Activated T-cell treated with anti-CD3 and anti-CD28 coated beads, Interleukin-2, amount 50 U/mL, for 24 hours (primary cell): ENCODE measurements at regions not wholly inside any gene's neighbourhood (a gene's known extent, or its start where the extent isn't known, plus 50 kb on each side); places are given as distances from the start of the nearest gene placed in this dataset.
"Not testable (repeated sequence)": the region's sequence is repeated elsewhere in the genome, so short reads cannot be mapped to it uniquely, and the experiment has no call there.

Experiments used
- DNase-seq: peaks from one replicate; pipeline ENCODE4 v3.0.0-alpha.2; 2020
- H3K27ac Mint-ChIP-seq: 2 replicates; pipeline ENCODE4 v1.8.0; 2020; ENCODE audit warnings: mild to moderate bottlenecking, mixed read lengths
- H3K27me3 Mint-ChIP-seq: 2 replicates; pipeline ENCODE4 v1.8.0; 2020; ENCODE audit warnings: mixed read lengths
- H3K36me3 Mint-ChIP-seq: 2 replicates; pipeline ENCODE4 v1.8.0; 2020; ENCODE audit warnings: low read depth, mixed read lengths
- H3K4me1 Mint-ChIP-seq: 2 replicates; pipeline ENCODE4 v1.8.0; 2020; ENCODE audit warnings: low read depth, mixed read lengths
- H3K4me3 Mint-ChIP-seq: 2 replicates; pipeline ENCODE4 v1.8.0; 2020; ENCODE audit warnings: mild to moderate bottlenecking, moderate library complexity, mixed read lengths
- H3K9me3 Mint-ChIP-seq: 2 replicates; pipeline ENCODE4 v1.8.0; 2020; ENCODE audit warnings: mixed read lengths

DNA sequence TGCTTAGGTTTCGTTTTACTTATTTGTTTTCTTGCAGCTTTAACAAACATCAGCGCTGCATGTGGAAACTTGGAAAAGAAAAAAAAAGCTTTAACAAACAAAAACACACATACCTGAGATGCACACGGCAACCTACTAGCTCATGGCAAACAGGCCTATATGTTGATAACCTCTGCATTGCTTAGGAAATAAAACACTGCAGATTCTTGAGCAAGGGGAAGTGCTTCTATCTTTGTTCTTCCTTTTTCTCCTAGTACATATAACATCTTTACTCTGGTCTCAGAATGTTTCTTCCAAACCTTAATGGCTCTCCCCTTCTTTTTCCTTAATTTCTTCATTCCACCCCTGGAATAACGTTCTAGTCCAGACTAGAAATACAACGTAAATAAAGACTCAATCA is 142.9 kb upstream of the NBPF9 start:
- not testable (repeated sequence) for H3K4me3 Mint-ChIP-seq, H3K4me1 Mint-ChIP-seq, H3K27me3 Mint-ChIP-seq, H3K27ac Mint-ChIP-seq, DNase-seq, H3K9me3 Mint-ChIP-seq, H3K36me3 Mint-ChIP-seq

DNA sequence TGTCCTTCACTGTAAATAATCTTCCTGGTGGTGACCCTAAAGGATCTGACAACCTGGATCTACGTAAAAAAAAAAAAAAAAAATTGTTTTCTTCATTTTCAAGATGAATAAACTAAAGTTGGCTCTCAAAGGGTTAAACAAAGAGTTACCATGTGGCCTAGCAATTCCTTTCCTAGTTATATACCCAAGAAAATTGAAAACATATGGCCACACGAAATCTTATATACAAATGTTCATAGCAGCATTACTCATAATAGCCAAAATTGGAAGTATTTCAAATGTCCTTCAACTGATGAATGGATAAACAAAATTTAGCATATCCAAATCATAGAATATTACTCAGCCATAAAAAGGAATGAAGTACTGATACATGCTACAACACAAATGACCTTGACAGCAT is 145.3 kb upstream of the NBPF9 start:
- not testable (repeated sequence) for H3K27me3 Mint-ChIP-seq, H3K27ac Mint-ChIP-seq, H3K36me3 Mint-ChIP-seq, H3K4me3 Mint-ChIP-seq, H3K4me1 Mint-ChIP-seq, DNase-seq, H3K9me3 Mint-ChIP-seq

DNA sequence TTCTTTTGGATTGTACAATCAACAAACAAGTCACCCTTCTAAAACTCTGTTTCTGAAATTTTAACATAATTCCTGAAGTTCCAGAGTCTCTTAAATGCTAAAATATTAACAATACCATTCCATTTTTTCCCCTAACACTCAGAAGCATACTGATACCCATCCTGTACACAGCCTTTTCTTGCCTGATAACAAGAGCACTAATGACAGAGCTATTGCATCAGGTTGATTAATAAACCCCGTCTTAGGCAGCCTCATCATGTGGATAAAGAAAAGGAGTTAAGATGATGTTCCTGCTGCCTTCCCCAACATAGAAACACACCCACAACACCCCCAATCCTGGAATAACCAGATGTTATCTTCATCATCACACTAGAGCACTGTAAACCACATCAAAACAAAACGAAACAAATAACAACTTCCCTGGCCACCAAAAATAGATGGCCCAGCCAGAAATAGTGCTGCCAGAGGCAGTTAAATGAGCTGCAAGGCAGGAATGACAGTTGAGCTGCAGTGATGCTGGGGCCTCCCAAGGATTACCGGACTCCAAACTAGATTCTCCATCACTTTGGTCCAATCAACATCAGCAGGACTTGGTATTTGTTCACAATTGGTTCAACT is 146.6 kb upstream of the NBPF9 start:
- H3K4me3 Mint-ChIP-seq, H3K27ac Mint-ChIP-seq, H3K36me3 Mint-ChIP-seq, H3K4me1 Mint-ChIP-seq, H3K27me3 Mint-ChIP-seq, DNase-seq, H3K9me3 Mint-ChIP-seq: not testable (repeated sequence)

DNA sequence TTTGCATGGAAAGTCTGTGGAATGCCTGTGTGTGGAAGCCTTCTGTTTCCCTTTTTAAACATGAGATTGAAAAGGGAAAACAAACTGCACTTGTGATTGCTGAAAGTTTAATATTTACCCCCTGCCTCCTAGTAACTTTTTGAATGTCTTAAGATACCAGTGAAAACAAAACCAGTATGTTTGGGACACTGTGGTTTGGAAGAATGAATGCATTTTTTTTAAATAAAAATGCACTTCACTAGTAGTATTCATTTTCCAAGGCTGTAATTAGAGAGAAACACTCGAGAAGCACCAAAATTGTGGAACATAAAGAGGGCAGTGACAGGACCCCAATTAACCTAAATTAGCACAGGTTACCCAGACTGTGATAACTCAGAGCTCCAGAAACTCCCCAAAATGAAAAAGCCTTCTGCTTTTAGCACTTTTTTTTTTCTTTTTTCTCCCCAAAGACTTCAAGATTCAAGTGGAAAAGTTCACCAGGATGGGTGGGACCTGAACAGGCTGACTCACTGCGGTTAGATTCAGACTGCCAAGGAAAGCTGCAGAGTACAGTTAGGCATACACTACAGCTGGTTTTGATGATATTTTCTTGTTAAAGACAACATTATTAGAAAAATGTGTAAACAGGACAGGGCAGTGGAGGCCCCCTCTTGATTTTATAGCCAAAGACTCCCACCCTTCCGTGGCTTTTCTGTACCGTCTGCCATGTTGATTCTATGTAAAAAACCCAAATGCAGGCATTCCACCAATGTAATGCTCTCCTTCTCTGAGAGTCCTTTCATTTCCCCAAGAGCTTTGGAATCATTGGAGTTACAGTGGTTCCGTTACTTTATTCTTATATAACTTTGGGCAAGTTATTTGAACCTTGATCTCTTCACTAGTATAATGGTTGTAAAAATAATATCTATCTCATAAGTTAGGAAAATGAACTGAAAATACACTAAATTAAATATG is 151.8 kb upstream of the NBPF9 start:
- not testable (repeated sequence) for H3K27me3 Mint-ChIP-seq

DNA sequence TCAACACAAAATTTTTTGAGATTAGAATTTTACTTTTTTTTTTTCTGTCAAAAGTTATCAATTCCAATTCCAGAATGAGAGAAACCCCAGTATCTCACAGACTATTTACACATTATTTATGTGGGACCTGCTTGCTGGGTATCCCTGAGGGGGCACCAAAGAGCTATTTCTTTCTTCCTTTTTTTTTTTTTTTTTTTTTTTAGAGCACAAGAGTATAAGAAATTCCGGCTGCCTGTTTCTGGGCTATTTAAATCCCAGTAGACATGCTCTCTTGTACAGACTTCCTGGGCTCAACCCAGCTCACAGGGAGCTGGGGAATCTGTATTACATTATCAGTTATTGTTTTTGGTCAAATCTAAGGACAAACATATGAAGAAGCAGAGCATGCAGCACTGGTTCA is 156.9 kb upstream of the NBPF9 start:
- not testable (repeated sequence) for H3K36me3 Mint-ChIP-seq, H3K9me3 Mint-ChIP-seq, H3K27ac Mint-ChIP-seq, H3K27me3 Mint-ChIP-seq, DNase-seq, H3K4me1 Mint-ChIP-seq, H3K4me3 Mint-ChIP-seq

More for the DNA sequence above, 151.8 kb upstream of the NBPF9 start:
- H3K4me3 Mint-ChIP-seq, H3K4me1 Mint-ChIP-seq, DNase-seq, H3K36me3 Mint-ChIP-seq, H3K9me3 Mint-ChIP-seq, H3K27ac Mint-ChIP-seq: not testable (repeated sequence)

DNA sequence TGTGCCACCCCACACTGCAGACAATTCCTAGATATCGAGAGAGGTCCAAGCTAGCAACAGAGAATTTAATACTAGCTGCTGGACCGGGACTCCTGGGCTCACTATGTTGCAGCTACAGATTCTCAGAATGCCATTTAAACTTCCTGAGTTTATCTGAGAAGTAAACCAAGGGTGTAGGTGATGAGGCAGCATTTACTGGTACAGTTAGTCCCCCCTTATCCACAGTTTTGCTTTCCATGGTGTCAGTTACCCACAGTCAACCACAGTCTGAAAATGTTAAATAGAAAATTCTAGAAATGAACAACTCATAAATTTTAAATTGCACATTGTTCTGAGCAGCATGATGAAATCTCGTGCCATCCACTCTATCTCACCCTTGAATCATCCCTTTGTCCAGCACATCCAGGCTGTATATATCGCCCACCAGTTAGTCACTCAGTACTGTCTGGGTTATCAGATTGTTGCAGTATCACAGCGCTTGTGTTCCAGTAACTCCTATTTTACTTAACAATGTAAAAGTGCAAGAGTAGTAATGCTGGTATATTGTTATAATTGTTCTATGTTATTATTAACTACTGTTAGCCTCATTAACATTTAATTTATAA is 157.5 kb upstream of the NBPF9 start:
- not testable (repeated sequence) for H3K4me1 Mint-ChIP-seq, H3K27me3 Mint-ChIP-seq, H3K4me3 Mint-ChIP-seq, H3K9me3 Mint-ChIP-seq, DNase-seq, H3K27ac Mint-ChIP-seq, H3K36me3 Mint-ChIP-seq

DNA sequence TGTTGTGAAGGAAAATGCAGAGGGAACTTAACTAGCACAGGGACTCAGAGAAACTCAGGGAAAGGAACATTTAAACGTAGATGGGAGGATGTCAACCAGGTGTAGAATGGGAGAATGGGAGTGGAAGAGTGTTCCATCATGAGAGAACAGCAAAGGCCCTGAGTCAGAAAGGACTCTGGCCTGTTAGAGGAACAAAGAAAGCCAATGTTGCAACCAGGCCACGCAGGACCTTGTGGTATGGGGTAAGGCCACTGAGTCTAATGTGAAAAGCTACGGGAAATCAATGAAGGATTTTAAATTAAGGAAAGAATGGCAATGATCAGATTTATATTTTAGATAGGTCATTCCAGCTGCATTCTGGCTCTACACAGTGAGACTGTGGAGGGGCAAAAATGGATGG is 163.9 kb upstream of the NBPF9 start:
- not testable (repeated sequence) for H3K27me3 Mint-ChIP-seq, H3K27ac Mint-ChIP-seq, H3K9me3 Mint-ChIP-seq, DNase-seq, H3K4me3 Mint-ChIP-seq, H3K4me1 Mint-ChIP-seq, H3K36me3 Mint-ChIP-seq

DNA sequence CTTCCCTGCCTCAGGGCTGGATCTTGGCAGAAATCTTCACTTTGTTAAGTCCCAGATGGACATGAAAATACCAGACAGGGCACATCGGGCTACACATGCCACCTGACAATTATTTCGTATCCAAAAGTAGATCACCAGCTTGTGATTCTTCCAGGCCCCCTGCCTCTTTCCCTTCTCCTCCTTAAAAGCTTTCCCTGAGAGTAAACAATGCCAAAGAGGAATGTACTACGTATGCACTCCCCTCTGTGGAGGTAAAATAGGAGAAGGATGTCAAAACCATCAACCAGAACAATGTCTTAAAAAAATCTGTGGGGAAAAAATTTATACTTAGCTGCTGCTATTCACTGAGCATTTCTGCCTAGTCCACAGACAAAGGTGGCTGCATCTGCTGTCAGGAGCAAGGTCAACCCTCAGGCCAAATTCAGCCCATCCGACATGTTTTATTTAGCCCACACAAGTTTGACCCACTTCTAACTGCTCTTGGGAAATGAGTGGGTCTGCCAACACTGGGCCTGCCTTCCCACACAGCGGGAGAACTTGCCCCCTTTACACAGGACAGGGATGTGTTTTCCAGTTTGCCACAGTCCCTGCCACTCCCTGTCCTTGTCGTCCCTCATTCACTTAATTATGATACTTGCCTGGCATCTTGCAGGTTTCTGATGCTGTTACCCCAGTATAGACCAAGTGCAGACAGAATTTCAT is 165.8 kb upstream of the NBPF9 start:
- H3K27ac Mint-ChIP-seq, H3K36me3 Mint-ChIP-seq, H3K4me3 Mint-ChIP-seq, H3K4me1 Mint-ChIP-seq, H3K27me3 Mint-ChIP-seq, DNase-seq, H3K9me3 Mint-ChIP-seq: not testable (repeated sequence)

DNA sequence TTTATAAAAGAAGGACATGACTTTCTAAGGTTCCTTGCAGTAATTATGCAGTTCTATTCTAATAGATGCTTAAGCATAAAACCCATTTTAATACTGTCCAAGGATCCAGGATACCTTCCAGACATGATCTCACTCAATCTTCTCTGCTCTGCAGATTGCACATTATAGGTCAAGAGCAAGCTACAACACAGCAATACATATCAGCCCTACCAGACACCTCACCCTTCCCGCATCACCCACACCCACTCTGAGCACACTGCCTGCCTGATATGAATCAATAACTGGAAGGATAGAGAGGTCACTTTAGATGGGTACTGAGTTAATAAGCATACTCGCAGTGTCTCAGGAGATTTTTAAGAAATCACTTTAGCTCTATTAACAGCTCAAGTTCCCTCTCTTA is 166.5 kb upstream of the NBPF9 start:
- H3K27me3 Mint-ChIP-seq, DNase-seq, H3K36me3 Mint-ChIP-seq, H3K9me3 Mint-ChIP-seq, H3K27ac Mint-ChIP-seq, H3K4me1 Mint-ChIP-seq, H3K4me3 Mint-ChIP-seq: not testable (repeated sequence)

DNA sequence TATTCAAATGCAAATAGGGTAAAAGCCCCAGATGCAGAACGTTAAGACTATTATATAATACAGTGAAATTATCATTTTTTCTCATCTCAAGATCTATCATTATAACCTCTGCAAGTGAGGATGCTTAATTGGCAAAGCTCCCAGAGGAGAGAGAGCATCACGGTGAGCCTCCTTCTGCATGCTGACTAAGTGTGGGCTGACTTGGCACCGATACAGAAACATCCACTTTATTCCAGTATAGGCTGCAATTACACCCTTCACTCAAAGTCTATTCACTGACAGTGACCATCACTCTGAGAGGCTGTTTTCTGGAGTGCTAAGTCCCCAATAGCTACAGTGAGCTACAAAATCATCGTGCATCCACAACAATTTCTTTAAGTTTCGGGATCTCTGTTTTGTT is 171.1 kb upstream of the NBPF9 start:
- not testable (repeated sequence) for H3K27me3 Mint-ChIP-seq

DNA sequence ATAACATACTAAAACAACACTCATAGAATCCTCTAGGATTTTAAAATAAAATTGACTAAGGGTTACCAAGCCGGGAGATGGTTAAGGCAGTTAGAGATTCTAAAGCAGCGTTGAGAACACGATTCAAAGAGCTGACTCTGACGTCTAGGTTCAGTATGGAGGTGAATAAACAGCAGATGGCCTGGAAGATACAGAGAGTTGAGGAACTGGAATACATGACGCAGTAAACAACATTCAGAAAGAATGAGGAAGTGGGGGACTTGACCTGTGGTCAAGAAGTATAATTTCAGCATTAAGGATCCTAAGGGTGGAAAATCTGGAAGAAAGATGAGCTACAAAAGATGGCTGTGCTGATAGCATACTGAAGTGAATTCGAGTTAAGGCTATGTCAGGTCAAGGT is 172.5 kb upstream of the NBPF9 start:
- not testable (repeated sequence) for DNase-seq, H3K9me3 Mint-ChIP-seq, H3K36me3 Mint-ChIP-seq, H3K27me3 Mint-ChIP-seq, H3K4me1 Mint-ChIP-seq, H3K27ac Mint-ChIP-seq, H3K4me3 Mint-ChIP-seq

More for the DNA sequence above, 171.1 kb upstream of the NBPF9 start:
- not testable (repeated sequence) for H3K36me3 Mint-ChIP-seq, DNase-seq, H3K27ac Mint-ChIP-seq, H3K9me3 Mint-ChIP-seq, H3K4me1 Mint-ChIP-seq, H3K4me3 Mint-ChIP-seq

DNA sequence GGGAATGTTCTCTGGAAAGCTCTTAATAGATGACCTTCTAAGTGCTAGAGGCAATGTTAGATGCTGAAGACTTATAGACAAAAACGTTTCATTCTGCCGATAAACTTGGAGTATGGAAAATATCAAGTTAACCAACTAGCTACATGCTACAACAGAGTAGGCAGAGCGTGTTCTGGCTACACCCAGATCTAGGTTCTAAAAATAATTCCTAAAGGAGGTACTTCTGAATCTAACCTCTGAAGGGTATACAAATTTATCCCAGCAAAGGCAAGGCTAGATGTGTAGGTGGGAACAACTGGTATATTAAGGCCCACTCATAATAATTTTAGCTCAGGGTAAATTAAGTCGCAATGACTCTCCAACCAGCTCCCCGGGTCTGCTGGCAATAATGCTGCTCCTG is 173.1 kb upstream of the NBPF9 start:
- not testable (repeated sequence) for H3K9me3 Mint-ChIP-seq, H3K27me3 Mint-ChIP-seq, H3K4me3 Mint-ChIP-seq, DNase-seq, H3K4me1 Mint-ChIP-seq, H3K36me3 Mint-ChIP-seq, H3K27ac Mint-ChIP-seq

DNA sequence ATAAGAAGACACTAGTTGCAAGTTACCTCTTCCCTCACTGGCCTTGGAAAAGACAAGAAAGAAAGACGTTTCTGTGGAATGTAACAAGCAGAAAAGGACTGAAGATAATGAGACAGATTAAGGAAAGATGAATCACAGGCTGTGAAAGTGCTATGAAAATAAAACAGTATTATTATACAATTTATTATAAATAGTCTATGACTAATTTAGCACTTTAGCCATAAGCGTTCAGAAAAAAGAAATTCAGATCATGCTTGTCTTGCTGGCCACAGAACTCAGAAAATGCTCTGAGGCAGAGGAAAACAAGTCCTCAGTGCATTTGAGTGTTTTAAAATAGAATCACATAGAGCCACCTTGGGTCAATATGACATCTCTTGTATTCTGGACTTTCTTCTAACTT is 174.8 kb upstream of the NBPF9 start:
- not testable (repeated sequence) for H3K4me1 Mint-ChIP-seq, H3K36me3 Mint-ChIP-seq, H3K9me3 Mint-ChIP-seq, H3K27me3 Mint-ChIP-seq, H3K4me3 Mint-ChIP-seq, DNase-seq, H3K27ac Mint-ChIP-seq

DNA sequence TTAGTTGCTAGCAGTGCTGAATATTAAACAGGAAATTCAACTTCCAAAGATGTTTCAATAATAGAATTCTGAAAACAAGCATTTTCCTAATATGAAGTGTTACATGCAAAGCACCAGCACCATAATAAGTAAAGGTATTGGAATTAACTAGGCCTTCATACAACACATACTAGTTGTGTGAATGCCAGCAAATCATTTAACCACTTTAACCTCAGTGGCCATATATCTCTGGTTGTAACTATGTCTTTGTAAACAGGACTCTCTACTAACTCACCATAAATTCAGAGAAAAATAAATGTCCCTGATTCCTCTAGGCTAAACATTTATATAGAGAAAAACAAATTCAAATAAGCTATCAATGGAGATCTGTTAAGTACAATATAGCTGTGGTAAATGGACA is 175.7 kb upstream of the NBPF9 start:
- not testable (repeated sequence) for H3K36me3 Mint-ChIP-seq, H3K4me3 Mint-ChIP-seq, DNase-seq, H3K9me3 Mint-ChIP-seq, H3K27me3 Mint-ChIP-seq, H3K27ac Mint-ChIP-seq, H3K4me1 Mint-ChIP-seq

DNA sequence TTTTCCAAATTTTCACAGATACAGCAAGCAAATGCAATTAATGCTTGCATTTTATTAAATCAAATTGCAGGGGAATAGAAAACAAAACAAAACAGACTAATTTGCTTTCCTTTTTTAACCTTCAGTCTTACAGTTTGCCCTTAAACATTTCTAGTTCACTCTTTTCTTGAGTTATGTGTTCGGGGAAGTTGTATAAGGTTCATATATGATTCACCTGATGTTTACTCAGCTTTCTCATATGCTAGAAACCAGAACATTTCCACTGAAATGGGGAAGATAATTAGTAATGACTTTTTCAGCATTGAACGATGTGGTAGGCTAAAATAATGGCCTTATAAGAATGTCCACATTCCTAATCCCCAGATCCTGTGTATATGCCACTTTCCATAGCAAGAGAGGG is 176.2 kb upstream of the NBPF9 start:
- not testable (repeated sequence) for H3K36me3 Mint-ChIP-seq, DNase-seq, H3K4me1 Mint-ChIP-seq, H3K4me3 Mint-ChIP-seq, H3K27ac Mint-ChIP-seq, H3K9me3 Mint-ChIP-seq, H3K27me3 Mint-ChIP-seq
